ENCODE measurements at regions not wholly inside any gene's neighbourhood (a gene's known extent, or its start where the extent isn't known, plus 50 kb on each side); places are given as distances from the start of the nearest gene placed in this dataset.
"Not testable (repeated sequence)": the region's sequence is repeated elsewhere in the genome, so short reads cannot be mapped to it uniquely, and the experiment has no call there.

DNA sequence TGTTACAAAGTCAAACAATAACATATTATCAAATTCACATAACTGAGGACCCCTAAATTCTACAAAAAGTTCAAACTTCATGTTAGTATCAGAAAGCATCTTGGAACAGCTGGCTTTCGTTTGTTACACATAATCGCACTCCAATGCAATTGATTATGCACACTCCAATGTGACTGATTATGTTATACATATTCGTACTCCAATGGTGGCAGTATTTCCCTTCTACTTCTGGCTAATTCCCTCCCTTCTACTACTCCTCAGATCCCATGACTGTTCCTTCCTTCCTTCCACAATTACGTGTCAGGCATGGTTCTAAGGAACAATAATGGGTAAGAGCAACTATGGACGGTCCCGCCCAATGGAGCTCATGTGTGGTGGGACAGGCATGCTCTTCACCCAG, 137.1 kb upstream of the CCDC150 start:
- DNase-seq: no peak

DNA sequence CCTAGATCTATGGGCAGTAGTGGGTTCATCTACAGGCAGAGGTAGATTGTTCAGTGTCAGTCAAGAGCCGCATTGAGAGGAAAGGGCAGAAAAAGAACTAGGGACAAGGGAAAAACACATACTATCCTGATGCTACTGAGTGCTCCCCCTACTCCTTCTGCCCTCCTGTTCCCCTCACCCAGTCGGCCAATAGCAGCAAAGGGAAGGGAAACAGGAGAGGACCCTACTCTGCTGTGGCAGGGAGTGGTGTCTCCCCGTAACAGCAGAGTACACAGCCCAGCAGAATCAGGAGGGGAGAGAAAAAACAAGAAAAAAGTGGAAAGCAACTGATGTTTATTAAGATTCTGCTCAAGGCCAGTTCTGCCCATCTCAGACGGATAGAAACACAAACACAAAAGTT, 136.1 kb upstream of the CCDC150 start:
- DNase-seq: no peak

DNA sequence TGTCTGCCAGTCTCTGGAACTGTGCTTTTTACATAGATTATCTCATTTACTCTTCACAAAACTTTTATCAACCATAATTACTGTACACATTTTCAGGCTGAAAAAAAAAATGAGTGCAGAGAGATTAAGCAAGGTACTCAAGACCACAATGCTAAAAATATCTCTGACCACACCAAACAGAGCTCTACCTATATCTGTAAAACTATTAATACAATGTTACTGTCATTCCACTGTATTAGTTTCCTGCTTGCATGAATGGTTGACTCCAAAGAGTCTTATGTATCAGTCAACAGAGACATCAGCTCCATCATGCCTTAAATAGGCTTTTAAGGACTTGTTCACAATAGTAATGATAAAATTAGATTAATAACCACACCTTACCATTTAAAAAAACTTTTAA, 134.7 kb upstream of the CCDC150 start:
- DNase-seq: no peak

DNA sequence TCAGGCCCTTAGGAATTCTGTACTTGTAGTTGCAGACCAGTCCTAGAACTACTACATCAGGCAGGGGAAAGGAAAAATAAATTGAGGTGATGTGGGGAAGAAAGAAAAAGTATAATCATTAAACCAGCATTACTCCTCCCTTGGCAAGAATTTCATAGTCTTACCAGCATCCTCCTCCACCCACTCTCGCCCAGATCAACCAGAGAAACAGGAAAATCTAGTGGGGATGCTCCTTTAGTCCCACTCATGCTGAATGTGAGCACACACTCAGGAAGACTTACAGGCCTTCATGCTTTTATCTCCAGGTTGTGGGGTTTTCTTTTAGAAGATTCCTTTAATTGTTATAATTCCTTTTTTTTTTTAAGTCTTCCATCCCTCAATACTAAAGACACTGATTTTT, 129.3 kb upstream of the CCDC150 start:
- no peak for DNase-seq

DNA sequence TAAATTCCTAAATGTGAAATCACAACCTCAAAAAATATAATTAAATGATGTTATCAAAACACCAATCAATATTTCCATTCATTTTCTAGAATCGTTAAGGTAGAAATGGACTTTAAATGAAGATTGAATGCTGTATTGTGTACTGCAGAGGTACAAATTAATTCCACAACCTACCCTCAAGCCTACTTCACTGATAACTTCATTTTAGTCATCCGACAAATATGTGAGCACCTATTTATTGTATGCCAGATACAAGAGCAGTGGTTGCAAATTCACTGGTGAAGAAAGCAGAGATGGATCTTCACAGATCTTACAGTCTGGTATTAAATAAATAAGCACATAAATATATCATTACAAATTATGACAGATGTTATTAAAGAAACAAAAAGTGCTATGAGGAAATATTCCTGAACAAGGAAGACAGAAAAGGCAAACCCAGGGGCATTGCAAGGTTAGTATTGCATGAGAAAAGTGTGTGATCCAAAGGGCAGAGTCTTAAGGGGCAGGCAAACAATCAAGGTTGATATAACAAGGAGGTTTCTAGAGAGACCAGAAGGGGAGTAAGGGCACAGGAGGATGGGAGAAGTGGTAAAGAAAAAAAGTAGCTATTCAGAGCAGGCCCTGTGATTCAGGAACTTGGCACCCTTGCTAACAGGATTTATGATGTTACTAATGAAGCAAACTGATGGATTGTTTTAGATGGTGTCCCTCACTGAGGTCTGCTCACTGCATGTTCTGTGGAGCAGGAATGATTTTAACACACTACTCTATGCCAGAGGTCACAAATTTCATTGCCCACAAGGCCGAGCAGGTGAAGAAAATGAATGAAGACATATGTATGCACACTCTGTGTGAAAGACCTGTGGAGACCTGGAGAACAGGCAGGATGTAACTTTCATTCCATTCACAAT, 128.0 kb upstream of the CCDC150 start:
- no peak for DNase-seq

DNA sequence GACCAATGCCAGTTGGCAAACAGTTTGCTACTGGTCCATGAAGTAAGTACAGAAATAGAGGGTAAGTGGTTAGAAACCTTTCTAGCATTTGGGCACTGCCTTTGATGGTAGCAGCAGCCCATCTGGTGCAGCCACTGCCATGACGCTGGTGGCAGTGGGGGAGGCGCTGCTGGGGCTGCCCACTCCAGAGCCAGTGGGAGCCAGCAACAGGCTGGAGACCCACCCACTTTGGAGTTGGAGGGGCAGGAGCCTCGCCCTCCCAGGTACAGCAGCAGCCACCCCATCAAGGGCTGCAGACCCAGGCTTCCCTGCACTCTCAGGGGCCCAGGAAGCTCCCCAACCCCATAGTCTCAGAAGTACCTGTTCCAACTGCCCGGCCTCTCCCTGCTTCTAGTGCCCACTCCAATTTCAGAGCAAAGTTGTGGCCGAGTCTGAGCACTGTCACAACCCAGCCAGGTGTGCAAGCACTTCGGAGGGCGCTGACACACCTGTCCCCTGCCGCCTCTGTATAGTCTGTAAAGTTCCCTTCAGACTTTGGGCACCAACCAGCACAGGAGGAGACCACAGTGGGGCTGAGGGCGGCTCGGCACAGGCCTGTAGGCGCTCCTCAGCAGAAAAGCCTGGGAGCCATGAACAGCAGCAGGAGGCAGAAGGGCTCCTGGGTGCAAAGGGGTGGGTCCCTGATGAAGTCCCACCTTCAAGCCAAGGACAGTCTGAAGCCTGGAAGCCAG, 125.6 kb upstream of the CCDC150 start:
- DNase-seq: no peak

DNA sequence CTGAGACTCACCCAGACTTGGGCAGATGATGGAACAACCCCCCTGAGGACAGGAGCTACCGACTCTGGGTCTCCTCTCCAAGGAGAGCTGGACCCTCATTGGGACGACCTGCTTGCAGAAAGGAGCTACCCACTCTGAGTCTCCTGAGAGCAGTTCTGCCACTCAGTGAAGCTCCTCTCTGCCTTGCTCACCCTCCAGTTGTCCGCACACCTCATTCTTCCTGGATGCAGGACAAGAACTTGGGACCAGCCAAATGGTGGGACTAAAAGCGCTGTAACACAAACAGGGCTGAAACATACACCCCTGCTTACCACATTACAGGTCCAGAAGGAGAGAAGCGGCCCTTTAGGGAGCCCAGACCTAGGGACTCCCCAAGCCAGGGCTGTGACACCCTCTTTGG, 124.9 kb upstream of the CCDC150 start:
- no peak for DNase-seq

DNA sequence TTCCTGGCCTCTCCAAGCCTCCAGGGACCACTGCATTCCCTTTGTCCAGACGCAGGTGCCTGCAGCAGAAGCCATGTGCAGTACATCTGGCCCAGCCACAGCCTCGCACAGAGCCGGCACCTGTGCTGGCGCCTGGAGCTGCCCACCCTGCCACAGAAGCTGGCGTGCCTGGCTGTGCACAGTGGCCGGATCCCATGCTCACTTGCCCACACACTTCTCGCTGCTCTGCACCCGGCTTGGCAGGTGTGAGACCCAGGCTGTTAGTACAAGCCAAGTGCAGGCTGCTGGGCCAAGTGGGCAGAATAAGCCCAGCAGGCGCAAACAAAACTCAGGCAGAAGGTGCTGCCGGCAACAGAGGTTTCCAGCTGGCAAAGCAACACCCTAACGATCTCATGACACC, 124.5 kb upstream of the CCDC150 start:
- no peak for DNase-seq

DNA sequence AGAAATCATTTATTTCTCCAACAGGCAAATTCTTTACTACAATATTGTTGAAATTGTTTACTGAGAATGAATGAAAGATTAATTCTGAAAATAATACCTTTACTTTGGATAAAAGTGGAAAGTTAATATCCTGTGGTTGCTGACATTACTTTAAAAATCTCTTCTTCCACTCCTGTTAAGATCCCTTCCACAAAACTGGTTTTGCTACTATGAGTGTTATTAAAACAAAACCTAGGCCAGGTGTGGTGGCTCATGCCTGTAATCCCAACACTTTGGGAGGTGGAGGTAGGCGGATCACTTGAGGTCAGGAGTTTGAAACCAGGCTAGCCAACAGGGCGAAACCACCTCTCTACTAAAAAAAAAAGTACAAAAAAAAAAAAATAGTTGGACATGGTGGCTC, 123.9 kb upstream of the CCDC150 start:
- DNase-seq: no peak

DNA sequence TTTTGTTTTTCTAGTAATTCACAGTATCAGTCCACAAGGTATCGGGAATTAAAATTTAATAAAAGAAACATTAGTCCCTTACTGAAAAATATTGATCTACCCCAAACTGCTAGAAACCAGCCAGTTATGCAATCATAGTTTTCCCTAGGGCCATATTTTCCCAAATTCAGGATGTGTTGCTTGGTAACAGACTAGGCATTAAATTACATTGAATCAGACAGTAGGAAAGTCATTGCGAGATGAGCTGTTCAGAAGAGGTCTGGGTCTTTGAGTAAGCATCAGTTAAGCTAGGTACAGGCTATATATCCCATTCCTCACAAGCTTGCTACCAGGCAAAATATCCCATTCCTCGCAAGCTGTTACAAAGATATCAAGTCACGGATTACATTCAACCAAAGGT, 123.0 kb upstream of the CCDC150 start:
- no peak for DNase-seq

DNA sequence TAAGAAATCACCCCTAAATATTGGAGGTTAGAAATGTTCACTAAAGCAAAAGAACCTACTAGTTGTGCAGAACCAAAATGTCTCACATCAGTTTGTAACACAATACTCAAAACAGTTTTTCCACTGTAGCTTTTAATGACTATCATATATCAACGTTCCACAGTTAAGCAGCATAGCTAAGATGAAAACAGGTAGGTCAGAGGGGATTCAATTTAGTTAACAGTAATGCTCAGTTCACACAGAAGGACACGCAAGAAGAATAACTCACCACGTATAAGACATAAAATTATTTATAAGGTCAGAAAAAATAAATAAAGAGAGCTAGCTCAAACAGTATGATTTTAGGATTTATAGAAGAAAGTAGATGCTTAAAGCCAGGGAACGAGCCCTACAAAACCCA, 118.9 kb upstream of the CCDC150 start:
- DNase-seq: no peak

DNA sequence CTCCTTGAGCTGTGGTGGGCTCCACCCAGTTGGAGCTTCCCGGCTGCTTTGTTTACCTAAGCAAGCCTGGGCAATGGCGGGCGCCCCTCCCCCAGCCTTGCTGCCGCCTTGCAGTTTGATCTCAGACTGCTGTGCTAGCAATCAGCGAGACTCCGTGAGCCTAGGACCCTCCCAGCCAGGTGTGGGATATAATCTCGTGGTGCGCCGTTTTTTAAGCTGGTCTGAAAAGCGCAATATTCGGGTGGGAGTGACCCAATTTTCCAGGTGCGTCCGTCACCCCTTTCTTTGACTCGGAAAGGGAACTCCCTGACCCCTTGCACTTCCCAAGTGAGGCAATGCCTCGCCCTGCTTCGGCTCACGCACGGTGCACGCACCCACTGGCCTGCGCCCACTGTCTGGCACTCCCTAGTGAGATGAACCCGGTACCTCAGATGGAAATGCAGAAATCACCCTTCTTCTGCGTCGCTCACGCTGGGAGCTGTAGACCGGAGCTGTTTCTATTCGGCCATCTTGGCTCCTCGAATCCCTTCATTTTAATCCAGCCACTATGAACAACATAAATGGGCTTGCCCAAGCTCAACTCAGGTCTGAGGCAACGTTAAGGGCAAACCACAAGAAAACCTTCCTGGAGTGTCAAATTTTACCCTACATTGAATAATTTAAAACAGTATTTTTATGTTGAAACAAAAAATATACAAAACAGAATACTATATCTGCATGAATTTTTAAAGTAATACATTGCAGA, 112.4 kb upstream of the CCDC150 start:
- DNase-seq: not testable (repeated sequence)

DNA sequence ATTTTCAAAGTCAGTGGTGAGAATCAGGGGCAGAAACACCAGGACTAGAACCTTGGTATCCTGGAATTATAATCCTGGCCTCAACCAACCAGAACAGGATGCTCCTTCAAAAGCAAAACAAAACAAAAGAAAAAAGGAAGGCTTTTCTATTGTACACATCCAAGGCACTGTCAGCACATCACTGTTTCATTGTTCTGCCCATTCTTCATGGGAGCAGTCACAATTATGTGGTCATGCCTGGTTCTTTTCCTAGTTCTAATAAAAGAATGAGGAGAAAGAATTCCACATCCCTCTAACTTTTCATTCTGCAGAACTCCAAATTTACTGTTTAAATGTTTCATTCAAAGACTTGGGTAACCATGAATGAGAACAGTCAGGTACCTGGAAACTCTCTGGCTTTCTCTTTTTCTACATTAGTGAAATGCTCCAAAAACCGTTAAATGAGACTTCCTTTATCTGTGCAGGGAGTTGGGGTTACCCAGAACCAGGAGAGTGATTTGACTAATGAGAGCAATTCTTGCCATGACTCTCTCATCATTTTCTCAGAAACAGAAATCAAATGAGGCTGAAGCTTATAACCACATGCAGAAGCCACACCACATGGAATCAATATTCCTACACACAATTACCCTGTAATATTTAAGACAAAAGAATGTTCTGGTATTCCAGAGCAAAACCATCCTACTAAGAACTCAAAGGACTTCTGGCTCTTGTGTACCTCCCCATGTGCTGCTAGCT, 110.9 kb upstream of the CCDC150 start:
- DNase-seq: no peak

DNA sequence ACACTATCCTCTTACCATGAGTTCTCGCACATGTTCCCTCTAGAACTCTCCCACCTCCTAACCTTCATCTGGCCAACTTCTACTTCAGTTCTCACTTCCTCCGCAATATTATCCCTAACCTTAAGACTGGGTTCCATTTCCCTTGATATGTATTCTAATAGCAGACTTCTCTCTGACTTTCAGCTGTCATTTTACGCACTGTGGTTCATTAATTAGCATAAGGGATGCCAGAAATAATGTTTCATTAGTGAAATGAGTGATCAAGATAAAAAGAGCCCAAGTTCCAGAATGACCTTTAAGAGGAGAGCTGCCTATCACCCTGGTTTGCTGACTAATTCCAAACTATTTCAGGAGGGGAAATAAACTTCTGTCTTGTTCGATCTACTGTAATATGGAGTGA, 108.6 kb upstream of the CCDC150 start:
- DNase-seq: no peak

DNA sequence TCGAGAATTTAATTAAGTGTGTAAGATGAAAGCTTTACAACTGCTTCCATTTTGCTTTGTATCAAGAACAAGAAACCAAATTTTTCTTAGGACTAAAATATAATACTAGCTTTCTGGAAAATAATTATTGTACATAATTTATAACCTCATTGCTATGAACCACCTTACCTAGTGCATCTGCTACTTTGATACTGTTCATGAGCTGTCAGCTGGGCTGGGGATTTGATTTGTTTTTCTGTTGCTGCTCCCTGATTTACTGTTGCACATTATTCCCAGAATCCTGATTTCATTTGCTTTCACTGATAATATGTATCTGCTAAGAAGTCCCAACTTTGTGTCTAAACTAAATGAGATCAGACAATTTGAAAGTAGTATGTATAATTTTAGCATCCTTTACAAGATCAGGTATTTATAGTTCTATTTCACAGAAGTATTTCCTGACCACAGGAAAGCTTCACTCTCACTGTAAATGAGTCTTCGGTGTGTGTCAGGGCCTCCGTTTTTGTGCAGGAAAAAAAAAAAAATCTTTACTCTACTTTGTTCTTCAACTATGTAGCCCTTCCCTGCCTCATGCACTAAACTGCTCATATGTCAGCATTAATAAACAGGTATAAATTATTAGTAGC, 105.6 kb upstream of the CCDC150 start:
- DNase-seq: no peak

DNA sequence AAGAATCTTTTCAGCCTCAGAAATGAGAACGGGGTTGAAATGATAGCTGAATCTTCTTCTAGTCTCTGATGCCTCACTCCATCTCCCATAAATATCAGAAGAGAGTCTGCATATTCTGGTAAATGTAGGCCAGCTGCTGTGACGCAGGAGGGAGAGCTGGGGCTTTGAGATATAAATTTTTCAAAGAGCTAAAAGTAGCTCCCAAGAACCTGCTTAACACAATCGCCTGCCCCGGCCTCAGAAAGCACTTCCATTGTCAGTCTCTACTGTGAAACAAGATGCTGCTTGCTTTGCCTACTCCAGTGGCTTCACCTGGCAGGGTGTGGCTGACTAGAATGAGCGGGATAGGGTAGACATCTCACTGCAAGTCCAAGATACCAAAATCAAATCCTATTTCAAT, 105.0 kb upstream of the CCDC150 start:
- no peak for DNase-seq

DNA sequence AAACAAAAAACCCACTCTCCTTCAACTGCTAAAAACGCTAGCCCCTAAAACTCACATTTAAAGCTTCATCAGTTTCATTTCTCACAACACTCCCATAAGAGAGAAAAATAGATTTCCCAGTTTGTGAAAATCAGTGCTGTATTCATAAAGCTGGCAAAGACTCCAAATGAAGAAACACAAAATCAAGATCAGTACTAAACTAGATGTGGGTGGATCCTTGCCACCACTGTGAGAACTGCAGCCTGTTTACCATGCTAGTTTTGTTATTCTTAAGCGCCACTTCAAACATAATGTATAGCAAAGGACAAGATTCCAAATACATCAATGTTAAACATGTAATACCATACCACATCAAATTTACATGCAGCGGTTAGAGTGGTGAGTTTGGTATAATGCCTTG, 104.5 kb upstream of the CCDC150 start:
- DNase-seq: no peak

DNA sequence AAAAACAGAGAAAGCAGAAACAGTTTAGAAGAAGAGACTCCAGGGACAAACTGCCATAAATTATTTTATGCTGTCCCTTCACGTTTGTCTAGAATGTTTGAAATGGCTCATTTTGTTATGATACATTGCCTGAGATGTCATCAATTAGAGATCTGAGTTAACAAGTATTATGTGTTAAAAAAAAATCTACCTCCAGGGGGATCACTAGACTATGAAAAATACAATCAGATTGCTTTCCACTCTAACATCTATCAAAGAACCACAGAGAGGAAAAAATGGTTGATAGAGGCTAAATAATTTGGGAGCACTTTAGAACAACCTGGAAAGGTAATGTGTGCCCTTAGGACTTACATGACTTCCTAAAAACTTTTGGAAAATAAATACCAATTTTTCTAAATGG, 103.8 kb upstream of the CCDC150 start:
- no peak for DNase-seq

DNA sequence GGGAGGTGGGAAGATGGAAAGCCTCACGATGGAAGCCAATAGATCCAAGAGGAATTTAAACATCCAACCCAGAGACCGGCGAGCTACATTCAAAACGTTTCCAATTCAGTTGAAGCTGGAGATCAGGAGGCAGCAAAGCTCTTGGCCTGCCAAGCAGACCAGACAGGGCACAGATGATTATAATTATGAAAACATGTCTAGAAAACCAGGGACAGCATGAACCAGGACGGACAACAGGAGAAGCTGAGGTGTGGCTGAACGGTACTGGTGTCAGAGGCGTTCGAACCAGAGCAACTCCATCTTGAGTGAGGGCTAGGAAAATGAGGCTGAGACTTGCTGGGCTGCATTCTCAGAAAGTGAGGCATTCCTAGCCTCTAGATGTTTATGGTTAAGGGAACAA, 102.2 kb upstream of the CCDC150 start:
- no peak for DNase-seq

DNA sequence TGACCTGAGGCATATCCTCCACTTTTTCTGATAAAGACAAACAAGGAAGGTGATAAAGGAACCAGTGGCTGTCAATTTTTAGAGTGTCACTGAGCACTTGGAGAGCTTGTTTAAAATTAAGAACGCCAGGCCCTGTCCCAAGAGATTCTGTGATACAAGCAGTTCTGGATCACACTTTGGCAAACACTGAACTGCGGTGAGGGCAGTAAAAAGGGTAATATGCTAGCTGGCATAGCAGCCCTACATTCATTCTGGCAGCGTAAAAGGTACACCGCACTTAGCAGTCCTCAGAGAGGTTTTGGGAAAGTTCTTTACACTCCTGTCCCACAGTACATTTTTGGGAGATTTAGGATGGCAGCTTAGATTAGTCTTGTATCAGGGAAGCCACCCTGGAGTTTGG, 101.3 kb upstream of the CCDC150 start:
- DNase-seq: no peak

DNA sequence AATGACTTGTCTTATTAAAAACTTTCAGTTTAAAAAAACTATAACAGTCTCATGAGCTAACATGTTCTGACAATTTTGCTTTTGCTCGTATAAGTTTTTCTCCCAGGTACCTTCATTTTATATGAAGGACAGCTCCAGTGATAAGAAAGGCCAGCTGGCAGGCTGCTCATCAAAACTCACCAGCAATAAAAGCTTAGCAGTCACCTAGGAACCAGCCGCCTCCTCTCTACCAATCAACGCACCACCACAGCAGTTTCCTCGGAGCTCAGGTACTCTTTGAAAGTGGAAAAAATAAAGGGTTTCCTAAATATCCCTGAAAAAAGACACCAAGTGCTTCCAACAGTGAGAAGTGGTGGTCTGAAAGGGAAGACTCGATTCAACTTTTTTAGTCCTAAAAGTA, 100.9 kb upstream of the CCDC150 start:
- no peak for DNase-seq

DNA sequence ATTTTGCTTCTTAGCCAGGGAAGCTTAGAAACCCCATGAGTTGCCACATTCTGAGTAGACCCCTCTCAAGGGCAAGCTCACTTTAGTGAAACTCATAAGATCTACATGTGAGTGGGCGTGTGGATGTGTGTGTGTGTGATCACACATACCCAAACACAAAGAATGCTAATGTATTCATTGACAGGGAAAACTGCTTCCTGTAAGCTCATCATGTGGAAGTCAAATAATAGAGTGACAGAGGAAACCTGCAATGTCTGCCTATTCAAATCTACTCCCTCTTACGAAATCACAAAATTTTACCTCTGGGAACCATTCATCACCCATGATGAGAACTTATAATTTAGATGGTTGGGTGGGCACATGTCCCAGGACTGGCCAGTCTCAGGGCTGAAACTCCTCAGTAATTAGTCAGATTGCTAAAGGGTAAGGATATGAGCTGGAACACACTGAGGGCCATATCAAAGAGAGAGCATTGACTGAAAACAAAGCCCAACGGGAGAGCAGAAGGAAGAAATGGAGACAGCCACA, 94.5 kb upstream of the CCDC150 start:
- DNase-seq: no peak
